RWPE1 (cell line): ENCODE measurements at regions not wholly inside any gene's neighbourhood (a gene's known extent, or its start where the extent isn't known, plus 50 kb on each side); places are given as distances from the start of the nearest gene placed in this dataset.

Source experiments
- CTCF ChIA-PET: fragments of 350-600 bp; sonication (Branson Sonifier 250); formaldehyde crosslinking; extraction: SDS; loops from one replicate; lab custom pipeline; 2021; lab: Yijun Ruan, JAX
- POLR2A ChIA-PET: fragments of 400-600 bp; formaldehyde crosslinking; extraction: SDS; loops from one replicate; lab custom pipeline; 2020; ENCODE audit warnings: antibody characterized with exemption; ENCODE audit not compliant: low non-redundant PET; lab: Yijun Ruan, JAX
- DNase-seq: peaks from one replicate; pipeline ENCODE4 v3.0.0; 2012; ENCODE audit warnings: low spot score
- H3K27ac ChIP-seq: fragments of 450-650 bp; 2 replicates; pipeline ENCODE4 v1.5.1; 2017
- TF ChIP-seq, protein P1 (sequence below): fragments of 450-650 bp; conservative IDR thresholded peaks from 2 replicates; pipeline ENCODE4 v1.5.1; 2017; ENCODE audit warnings: low read depth, mild to moderate bottlenecking

DNA sequence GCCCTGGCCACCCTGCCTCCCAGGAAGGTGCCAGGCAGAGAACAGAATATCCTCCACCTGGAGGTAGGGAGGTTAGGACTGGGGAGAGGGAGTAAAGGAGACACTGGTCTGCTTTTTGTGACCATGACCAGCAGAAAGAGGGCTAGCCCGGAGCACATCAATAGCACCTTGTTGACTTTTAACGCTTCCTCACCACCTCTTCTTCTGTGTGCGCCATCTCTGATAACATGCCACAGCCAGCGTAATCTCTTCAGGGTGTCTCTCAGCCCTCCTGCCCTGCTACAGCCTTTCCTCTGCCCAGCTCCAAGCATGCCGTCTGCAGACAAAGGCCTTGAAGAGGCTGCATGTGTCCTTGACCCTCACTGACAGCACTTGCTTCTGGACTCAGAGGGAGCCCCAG is 50.9 kb upstream of the GJA5 start:
- H3K27ac ChIP-seq = no peak overlapping the region
- CTCF ChIA-PET = no interaction called here
- POLR2A ChIA-PET = no interaction called here
- no peak for DNase-seq
- TF ChIP-seq, protein P1, sequence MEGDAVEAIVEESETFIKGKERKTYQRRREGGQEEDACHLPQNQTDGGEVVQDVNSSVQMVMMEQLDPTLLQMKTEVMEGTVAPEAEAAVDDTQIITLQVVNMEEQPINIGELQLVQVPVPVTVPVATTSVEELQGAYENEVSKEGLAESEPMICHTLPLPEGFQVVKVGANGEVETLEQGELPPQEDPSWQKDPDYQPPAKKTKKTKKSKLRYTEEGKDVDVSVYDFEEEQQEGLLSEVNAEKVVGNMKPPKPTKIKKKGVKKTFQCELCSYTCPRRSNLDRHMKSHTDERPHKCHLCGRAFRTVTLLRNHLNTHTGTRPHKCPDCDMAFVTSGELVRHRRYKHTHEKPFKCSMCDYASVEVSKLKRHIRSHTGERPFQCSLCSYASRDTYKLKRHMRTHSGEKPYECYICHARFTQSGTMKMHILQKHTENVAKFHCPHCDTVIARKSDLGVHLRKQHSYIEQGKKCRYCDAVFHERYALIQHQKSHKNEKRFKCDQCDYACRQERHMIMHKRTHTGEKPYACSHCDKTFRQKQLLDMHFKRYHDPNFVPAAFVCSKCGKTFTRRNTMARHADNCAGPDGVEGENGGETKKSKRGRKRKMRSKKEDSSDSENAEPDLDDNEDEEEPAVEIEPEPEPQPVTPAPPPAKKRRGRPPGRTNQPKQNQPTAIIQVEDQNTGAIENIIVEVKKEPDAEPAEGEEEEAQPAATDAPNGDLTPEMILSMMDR = no peak

DNA sequence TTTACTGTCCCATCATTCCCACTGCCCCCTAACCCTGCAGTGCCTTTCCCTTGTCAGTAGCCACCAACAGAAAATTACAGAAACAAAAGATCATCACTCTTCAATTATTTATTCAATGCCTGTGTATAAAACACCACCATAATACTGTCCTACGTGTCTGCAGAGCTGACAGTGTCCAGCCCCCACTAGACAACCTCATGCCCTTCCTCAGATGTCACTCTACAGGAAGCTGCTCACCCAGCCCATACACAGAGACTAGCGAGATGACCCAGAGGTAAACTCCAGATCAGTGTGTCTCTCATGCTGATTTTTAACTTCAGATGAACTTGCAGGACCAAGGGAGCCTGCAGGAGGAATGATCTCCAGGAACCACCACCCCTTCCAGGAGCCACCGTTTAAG is 51.3 kb upstream of the GJA5 start:
- H3K27ac ChIP-seq = no peak overlapping the region
- TF ChIP-seq, protein P1 = no peak
- no peak for DNase-seq
- ChIA-PET POLR2A (no interaction called here), CTCF (interaction anchor here (0.6 kb wide), 1 partner anchor 50 kb away, joined by 3 read pairs; no protein-coding TSS in a partner anchor)

DNA sequence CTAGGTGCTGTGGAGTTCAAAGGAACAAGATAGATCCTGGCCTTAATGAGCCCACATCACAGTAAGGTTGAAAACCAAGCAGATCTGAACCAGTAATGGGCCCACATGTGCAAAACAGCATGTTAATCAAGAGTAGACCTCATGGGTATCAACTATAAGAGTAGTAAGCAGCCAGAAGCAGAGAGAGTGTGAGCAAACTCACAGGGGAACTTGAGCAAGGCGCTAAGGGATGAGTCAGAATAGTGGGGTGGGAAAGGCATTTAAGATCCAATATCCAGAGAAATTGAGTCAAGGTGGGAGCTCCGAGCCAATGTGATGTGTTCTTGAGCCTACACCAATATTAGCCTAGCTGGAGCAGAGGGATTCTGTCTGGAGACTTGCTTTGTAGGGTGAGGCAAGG is 52.4 kb upstream of the GJA5 start:
- ChIA-PET CTCF (no interaction called here), POLR2A (no interaction called here)
- H3K27ac ChIP-seq = no peak overlapping the region
- TF ChIP-seq, protein P1 = no peak
- no peak for DNase-seq

DNA sequence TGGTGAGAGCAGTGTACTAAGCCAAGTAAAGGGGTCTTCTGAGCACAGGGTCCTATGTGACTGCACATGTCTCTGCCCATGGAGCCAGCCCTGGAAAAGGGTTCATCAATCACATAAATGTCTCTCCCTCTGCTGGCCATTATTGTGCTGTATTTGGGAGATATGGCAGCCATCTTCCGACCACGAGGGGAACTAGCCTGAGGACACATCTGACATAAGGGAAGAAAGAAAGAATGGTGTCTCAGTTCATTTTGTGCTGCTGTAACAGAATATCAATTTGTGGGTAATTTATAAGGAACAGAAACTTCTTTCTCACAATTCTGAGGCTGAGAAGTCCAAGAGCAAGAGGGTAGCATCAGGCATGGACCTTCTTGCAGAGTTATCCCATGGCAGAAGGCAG is 55.1 kb upstream of the GJA5 start:
- ChIA-PET POLR2A (no interaction called here), CTCF (no interaction called here)
- DNase-seq = no peak
- H3K27ac ChIP-seq = no peak overlapping the region
- TF ChIP-seq, protein P1 = no peak

DNA sequence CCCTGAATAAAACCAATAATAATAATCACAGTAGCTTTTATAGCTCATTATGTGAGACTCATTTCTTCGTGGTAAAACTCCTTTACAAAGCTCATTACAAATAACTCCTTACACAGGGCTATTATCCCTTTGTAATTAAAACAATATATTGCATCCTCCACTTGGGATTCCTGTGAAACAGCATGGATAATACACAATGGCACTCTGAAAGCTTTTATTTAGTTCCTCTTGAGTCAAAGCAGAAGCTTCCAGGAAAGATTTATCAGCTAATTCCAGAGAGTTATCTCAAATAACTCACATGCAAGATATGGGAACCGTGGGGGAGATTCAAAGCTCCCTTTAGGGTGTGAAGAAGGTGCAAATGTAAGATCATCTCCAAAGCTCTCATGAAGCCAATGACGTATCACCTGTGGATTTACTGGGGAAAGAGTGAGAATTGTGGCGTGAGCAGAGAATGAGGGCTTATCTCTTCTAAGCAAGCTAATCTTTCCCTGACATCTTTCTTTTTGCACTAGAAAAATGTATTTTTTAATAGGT is 60.4 kb upstream of the GJA5 start:
- POLR2A ChIA-PET = no interaction called here

DNA sequence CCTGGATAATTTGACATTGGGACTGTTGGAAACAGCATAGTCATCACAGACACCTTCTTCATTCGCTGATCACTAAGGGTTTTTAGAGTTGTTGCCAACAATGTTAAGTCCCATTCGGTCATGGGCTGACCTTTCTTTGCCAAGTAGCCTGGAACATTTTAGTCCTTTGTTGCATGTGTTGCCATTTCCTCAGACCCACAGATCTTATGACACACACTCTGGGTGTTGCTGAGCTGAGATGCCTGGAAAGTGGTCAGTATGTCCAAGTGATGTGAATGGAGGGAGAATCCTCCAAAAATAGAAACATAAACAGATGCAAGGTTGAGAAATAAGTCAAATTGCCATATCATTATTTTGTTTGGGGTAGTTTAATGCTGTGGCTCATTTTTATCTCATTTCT is 61.5 kb upstream of the GJA5 start:
- POLR2A ChIA-PET = no interaction called here
- TF ChIP-seq, protein P1 = no peak
- DNase-seq = no peak

More for the DNA sequence above, 60.4 kb upstream of the GJA5 start:
- TF ChIP-seq, protein P1 = no peak
- DNase-seq = no peak
- CTCF ChIA-PET = no interaction called here
- H3K27ac ChIP-seq = no peak overlapping the region

DNA sequence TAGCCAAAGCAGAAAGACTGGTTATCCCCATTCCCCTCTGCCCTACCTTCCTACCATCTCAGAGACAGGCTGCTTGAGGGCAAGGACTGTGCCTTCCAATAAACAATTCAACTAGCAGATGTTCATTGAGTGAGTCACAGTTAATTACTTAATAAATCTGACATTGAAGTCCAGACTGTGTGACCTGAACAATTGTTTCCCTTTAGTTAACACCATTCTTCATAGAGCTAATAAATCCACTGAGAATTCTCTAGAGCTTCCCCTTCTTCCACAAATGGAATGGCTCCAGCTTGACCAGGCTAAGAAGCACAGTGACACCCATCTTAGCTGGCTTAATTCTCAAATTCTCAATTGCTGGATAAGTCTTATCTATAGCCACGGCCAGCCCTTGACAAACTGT is 61.9 kb upstream of the GJA5 start:
- no peak overlapping the region for H3K27ac ChIP-seq
- POLR2A ChIA-PET = no interaction called here
- TF ChIP-seq, protein P1 = no peak
- CTCF ChIA-PET = interaction anchor here (0.7 kb wide), 1 partner anchor 554 kb away, joined by 9 read pairs; no protein-coding TSS in a partner anchor
- DNase-seq = peak; percentile 8

More for the DNA sequence above, 61.5 kb upstream of the GJA5 start:
- no peak overlapping the region for H3K27ac ChIP-seq
- CTCF ChIA-PET = no interaction called here
